HL-60/S4 treated with retinoic acid at 250 ng/mL for 4 days and 3 days (cell line): ENCODE measurements at regions not wholly inside any gene's neighbourhood (a gene's known extent, or its start where the extent isn't known, plus 50 kb on each side); places are given as distances from the start of the nearest gene placed in this dataset.
"Not testable (repeated sequence)": the region's sequence is repeated elsewhere in the genome, so short reads cannot be mapped to it uniquely, and the experiment has no call there.

Experiments used
- in situ Hi-C: fragments of 300-500 bp; cut with MboI; formaldehyde crosslinking; loops from 2 replicates; pipeline ENCODE4 v1.7.0; 2022; ENCODE audit warnings: low sequenced_read_pairs

DNA sequence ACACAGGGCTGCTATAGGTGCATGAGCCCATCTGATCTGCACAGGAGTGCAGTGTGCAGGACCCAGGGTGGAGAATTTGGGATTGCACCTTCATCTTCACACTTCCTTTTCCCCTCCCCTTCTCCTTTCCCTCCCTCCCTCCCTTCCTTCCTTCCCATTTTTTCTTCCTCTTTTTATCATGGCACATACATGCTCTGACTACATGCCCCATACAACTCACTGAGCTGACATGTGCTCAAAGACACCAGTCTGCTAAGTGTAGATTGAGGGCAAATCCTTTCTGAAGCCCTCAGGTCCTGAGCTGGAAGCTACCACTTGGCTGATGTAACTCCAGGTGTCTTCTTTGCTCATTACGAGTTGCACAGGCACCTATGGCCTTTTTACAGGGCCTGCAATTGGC is 365.3 kb upstream of the ZNF32 start:
- in situ Hi-C loops, result no loop called here

DNA sequence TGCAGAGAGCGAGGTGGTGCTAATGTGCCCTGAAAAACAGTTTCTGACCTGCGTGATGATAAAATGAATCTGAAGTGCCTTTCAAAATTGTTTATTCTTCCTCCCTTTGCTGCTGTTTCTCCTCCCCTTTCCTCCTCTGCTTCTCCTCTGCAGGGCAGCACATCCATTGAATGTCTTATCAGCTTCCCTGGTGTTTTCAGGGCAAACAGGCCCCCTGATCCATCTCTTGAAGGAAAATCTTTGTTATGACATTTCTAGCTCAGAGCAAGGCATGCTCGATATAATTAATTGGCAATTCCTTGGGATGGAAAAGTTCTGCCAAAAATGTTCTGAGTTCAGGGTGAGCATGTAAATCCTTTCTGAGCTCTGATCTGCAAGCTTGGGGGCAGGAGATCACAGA is 364.2 kb upstream of the ZNF32 start:
- in situ Hi-C loops, result no loop called here

DNA sequence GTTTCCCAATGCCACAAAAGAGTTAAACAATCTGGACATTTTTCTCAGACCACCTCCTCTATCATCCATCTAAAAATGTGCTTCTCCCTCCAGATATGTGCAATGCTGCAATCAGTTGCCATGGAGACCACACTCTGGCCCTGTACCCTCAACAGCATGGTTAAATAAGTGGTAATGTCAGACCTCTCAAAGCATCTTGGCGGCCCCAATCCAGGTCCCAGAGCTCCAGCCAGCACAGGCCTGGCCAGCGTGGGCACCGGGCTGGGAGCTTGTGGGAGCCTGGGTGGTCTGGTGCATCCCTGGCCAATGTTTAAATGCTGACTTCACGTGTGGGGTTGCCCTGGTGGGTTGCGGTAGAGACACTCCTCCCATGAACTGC is 362.9 kb upstream of the ZNF32 start:
- in situ Hi-C loops, result no loop called here

DNA sequence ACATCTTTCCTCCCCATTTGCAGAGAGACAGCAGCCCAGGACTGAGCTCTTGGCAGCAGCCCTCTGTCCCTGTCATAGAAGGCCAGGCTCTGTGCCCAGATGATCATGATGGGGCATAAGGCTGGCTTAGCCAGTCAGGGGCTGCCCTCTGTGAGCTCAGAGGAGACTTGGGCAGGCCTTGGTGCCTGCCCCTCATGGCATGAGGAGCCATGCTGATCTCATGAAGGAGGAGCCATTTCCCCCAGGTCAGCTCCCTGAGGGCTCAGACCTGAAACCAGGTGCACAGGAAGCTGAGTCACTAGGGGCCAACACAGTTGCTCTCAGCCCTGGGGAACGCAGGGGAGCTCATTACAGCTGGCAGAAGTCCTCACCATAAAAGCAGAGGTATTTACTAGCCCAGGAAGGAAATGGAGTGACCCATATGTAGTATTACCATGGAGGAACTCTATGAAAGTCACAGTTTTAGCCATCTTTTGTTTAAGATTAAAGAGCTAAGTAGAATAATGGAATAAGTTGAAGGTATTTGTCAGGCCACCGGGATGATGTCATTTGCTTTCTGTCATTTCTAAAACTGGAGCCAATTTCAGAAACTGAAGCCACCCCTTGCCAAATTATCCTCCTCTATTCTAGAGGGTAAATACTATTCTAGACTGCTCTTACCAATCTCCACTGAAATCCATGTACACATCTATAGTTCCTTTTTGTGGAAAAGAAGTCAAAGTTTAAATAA is 362.4 kb upstream of the ZNF32 start:
- in situ Hi-C loops, result no loop called here

DNA sequence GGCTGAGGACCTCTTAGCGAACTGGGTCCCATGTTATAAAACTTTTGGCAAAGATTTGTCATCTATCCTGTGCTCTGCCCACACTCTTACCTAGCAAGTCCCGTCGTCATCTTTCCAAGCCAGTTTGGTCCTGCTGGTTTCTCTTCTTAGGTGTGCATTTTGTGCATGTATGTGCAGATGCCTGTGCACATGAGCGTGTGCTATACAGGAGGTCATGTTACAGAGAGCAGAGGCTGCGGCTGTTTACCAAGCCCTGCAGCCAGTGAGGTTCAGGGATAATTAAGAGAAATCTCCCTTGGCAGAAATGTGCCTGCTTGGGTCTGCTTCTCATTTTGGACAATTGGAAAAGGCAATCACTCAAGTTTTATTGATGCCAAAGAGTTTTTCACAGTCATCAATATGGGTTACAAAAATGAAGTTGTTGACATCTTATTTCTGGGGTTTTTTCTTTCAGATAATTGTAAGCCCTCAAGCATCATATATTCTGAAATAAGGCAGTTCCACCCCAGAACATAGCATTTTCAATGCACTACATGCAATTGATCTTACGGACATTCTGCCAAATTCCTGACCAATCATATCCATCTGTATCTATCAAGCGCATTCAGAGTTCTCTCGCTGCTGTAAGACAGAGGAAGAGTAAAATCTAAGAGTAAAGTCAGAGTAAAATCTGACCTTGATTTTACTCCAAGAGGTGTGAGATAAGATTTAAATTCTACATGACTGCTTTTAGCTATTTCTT is 361.4 kb upstream of the ZNF32 start:
- in situ Hi-C loops, result no loop called here

DNA sequence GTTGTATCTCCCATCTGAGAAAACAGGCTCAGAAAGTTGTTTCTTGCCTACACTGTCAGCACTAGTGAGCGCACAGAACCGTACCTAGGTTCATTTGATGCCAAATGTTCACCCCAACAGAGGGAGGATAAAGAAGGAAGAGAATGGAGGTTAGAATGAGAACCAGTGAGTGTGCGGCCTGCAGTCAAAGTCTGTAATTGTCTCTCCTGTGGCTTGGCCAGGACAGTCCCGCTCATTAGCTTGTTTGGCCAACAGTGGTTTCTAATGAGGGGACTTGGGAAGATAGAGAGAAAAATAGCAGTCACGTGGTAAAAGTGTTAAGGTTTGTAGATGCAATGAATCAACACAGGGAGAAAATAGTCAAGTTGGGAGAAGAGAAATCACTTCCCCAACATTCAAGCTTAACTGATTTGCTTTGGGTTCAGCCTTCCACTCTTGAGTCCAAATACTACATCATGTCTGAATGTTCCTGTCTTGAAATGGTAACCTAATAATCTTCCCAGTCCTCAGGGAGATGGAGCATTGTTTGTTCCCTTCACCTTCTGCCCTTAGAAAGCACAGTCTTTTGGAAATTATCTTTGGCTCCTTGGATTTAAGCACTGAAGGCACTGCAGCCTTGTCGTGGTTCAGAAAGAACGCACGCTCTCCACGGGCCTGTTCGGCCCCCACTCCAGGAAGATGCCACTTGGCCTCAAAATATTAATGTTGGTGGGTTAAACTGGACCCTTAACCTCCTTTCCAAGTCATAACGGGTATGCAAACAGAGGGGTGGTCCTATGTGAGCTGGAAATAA is 360.4 kb upstream of the ZNF32 start:
- in situ Hi-C loops, result no loop called here

DNA sequence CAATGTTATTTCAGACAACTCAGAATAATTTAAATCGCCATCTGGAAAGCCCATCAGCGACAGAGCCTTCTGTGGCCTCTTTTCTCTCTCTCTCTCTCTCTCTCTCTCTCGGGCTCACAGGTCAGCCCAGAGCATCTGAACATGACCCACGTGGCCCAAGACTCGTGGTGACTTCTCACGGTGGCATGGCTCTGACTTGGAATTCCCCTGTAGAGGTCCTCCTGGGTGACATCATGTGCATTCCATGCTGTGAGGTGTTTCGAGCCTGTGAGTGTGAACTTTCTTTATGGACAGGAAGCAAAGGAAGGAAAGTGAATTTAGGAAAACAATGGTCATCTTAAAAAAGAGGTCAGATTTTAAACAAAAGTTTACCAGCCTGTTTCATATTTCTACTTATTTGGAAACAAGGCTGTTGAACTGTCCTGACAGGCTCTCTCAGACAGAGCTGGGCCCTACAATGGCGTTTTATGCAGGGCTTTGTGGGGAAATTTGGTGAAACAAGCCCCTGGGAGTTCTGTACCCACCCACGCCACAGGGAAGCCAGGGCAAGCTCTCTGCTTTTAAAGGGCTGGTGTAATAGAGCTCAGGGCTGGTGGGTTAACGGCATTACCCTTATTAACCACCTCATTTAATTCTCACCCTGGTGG is 359.7 kb upstream of the ZNF32 start:
- in situ Hi-C loops, result no loop called here

DNA sequence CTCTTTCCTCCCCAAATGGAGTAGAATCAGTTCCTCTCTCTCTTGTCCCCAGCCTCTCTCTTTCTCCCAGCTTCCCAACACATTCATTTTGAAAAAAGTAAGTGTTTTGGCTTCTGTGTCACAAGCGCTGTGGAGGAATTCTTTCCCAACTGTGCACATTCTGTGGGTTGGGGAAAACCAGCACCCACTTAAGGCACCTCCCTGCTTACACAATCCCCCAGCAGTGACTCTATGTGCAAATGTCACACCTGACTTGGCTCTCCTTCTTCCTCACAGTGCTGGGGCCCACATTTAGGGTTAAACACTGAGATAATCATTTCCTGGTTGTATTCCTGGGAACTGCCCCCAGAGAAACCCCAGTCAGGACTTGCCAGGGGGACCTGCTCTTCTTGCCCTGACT is 358.1 kb upstream of the ZNF32 start:
- in situ Hi-C loops, result no loop called here

DNA sequence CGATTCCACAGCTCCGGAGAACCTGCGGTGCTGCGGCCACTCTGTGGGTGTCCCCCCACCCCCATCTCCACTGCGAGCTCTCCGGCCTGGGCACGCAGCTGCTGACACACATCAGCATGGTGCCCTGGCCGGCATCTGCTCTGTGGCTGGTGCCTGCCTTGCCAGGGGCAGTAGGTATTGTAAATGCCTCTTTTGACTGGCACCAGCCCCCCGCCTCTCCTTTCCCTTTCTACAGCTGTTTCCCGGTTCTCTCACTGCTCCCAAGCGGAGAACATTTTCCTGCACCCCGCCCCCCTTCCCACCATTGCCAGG is 357.1 kb upstream of the ZNF32 start:
- in situ Hi-C loops, result no loop called here

DNA sequence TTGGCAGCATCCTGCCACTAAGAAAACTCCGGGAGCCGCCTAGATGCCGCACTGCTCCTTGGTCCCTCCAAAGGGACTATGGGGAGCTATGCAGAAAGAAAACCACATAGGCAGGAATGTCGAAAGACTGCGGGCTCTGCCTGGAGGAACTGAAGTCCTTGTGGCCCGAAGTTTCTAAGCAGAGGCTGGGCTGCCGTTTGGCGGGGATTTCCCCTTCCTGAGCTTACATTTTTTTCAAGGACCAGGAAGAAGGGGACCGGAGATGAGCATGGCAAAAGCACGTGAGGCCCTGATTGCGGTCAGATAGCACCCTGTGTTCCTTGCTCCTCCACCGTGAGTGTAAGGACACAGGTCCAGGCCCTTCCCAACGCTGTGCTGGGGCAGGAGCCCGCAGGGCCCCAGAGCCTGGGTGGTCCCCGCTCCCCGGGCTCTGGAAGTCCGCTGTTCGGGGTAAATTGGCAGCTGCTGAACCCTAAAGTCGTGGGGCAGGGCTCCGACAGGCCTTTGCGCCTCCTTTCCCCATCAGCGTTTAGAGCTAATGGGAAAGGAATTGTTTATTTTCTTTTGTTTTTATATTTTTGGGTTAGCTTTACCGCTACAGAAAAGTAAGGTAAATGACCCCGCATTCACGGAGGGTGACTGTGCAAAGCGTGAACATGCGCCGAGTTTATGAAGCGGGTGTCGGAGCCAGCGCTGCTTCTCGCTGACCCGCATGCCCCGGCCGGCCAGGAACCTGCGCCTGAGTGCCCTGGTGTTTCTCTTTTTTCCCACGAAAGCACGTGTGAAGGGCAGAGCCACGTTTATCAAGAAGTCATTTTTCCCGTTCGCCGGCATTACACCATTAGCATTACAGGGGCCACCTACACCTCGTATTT is 356.5 kb upstream of the ZNF32 start:
- in situ Hi-C loops, result no loop called here

DNA sequence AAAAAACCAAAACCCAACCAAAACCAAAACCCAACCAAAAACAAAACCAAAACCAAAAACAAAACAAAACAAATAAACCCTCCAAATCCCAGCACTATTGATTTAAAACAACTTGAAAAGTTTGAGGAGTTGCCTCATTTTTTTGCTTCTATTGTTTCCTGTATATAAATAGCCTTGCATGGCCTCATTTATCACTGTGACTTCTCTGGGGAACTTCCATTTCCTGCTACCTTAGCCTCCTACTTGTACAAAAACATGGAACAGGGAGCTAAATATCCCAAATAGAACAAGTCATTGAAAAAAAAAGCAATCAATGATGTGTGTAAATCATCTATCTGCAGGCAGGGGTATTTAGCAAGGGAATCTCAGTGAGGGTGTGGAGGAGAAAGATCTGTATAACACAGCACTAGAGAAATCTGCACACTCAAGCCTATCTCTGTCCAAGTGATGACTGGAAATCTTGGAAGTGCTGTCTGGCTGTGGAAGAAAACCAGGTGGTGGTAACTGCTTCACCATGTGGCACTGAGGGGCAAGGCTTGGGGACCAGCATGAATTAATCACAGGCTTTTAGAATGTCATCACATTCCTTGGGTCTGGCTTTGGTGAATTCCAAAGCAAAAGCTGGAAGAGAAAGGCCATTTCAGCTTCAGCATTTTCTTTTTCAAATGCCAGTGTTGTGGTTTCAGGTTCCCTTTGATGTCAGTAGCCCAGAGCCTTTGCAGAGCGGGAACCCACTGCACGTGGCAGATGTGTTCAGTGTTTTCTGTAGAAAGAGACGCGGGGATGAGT is 349.5 kb upstream of the ZNF32 start:
- in situ Hi-C loops, result no loop called here

DNA sequence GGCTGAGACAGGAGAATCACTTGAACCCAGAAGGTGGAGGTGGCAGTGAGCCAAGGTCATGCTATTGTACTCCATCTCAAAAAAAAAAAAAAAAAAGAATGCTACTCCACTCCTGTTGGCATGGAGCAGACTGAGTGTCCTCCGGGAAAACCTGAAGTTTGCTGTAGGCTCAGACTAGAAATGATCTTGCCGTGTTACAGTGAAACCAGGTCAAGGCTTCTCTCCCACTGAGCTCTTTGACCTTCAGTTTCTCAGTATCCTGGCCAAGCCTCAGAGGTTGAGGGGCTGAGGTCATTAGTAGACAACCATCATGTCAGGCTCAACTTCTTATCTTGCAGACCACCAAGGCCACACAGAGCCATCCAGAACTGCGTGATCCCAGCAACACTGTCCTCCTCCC is 348.6 kb upstream of the ZNF32 start:
- in situ Hi-C loops, result no loop called here

DNA sequence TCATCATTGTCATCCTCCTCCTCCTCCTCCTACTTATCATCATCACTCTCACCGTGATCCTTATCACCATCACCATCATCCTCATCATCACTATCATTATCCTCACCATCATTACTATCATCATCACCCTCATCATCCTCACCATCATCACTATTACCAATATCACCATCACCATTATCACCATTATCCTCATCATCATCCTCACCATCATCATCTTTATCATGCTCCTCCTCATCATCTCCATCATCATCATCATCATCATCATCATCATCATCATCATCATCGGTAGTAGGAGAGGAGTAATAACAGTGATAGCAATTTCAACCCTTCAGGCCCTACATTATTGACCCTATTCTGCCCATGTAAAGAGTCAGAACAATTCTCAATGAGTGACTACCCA is 345.9 kb upstream of the ZNF32 start:
- in situ Hi-C loops, result no loop called here

DNA sequence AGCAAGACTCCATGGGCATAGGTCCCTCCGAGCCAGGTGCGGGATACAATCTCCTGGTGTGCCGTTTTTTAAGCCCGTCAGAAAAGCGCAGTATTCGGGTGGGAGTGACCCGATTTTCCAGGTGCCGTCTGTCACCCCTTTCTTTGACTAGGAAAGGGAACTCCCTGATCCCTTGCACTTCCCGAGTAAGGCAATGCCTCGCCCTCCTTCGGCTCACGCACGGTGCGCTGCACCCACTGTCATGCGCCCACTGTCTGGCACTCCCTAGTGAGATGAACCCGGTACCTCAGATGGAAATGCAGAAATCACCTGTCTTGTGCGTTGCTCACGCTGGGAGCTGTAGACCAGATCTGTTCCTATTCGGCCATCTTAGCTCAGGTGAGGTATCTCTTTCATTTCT is 344.1 kb upstream of the ZNF32 start:
- in situ Hi-C loops, result not testable (repeated sequence)

DNA sequence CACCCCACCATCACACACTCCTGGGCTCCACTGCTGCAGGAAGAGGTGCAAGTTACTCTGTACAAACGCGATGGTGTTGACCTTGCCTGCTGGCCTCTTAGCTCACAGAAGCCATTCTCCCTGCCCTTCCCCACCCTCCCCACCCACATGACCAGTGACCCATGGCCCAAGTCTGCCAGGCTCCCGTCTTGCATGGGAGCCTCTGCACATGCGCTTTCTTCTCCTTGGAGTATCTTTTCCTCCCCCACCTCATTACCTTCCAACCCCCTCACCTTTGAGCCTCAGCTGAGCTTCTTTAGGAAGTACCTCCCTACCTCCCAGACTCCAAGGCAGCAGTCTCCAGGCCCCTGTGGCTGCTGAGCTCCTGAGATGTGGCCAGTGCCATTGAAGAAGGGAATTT is 337.7 kb upstream of the ZNF32 start:
- in situ Hi-C loops, result no loop called here

DNA sequence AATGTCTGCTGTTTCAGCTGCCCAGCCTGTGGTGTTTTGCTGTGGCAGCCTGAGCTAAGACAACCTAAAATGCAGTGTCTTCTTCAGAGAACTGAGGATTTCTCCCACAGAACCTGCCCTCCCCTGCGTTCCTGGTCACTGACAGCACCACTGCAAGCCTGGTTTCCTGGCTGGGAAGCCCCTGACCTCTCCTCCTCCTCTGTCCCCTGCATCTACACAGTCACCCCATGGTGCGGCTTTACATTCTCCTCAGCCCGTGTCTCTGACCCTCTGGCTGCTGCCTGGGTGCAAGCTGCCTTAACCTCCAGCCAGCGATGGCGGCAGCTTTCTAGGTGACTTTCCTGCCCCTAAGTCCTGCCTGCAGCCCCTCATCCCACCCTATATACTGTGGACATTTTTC is 337.3 kb upstream of the ZNF32 start:
- in situ Hi-C loops, result no loop called here

DNA sequence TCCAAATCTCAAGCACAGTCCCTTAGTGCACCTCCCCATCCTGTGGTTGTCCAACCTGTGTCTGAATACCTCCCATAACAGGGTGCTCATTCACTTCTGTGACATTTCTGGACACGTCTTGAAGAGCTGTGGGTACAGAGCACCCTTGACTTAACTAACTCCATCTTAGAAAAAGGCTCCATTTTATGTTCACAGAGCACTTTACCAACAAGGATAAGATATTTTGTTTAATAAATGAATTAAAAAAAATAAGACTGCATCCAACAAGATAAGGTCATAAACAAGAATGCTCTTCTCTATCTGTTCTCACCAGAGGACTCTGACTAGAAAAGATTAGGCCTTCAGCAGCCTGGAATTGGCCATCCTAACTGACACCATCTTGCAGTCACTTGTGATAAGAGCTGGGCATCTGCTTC is 335.2 kb upstream of the ZNF32 start:
- in situ Hi-C loops, result no loop called here

DNA sequence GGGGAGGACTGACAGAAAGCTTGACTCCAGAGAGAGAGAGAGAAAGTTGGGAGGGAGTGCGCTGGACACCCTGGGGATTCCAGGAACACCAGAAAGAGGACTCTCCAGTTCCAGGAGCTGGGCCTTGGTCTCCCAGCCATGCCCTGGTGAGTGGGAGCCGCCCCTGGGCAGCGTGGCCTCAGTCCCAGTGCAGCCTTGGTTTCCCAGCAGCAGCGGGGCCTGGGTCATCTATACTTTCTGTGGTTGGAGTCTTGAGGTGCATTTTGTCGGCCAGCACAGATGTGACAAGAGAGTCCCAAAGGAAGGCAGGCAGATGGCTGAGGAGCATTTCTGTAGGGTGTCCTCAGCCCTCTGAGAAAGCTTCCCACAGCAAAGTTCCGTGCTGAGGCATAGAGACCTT is 334.7 kb upstream of the ZNF32 start:
- in situ Hi-C loops, result no loop called here

DNA sequence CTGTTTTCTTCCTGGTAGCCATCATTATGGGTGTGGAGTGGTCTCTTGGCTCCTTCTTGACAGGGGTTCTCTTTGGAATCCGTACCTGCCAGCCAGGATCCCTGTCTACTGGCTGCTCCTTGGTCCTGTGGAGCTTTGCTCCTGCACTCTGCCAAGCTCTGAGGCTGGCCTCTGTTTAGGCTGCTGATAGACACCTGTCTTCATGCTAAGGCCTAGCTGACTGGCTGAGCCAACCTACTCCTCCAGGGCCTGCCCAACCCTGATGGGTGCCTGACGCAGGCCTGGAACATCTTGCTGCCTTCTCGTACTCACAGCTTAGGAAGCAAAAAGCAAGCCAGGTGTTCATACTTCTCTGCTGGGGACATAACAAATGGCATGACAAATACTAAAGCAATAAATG is 333.6 kb upstream of the ZNF32 start:
- in situ Hi-C loops, result no loop called here

DNA sequence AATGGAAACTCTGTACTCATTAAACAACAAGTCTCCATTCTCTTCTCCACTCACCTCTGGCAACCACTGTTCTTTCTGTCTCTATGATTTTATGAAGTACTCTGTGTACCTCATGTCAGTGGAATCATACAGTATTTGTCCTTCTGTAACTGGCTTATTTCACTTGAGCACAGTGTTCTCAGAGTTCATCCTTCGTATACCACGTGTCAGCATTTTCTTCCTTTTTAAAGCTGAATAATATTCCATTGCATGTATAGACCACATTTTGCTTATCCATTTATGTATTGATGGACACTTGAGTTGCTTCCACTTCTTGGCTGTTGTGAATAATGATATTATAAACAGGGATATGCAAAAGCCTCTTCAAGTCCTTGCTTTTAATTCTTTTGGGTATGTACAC is 333.0 kb upstream of the ZNF32 start:
- in situ Hi-C loops, result no loop called here
